Activated naive CD4-positive, alpha-beta T cell treated with anti-CD3 and anti-CD28 coated beads, Interleukin-2, amount 50 U/mL, for 16 hours (primary cell): ENCODE measurements at regions not wholly inside any gene's neighbourhood (a gene's known extent, or its start where the extent isn't known, plus 50 kb on each side); places are given as distances from the start of the nearest gene placed in this dataset.

ENCODE experiments used
- DNase-seq: peaks from one replicate; pipeline ENCODE4 v3.0.0-alpha.2; 2020

GRCh38 chr3:36201546-36201945 lies 178.8 kb upstream of the STAC start:
- no peak for DNase-seq

GRCh38 chr3:36206956-36207580 lies 173.2 kb upstream of the STAC start:
- DNase-seq, result no peak

GRCh38 chr3:36210840-36211651 lies 169.3 kb upstream of the STAC start:
- no peak for DNase-seq

GRCh38 chr3:36211652-36211999 lies 168.7 kb upstream of the STAC start:
- DNase-seq, result no peak

DNA sequence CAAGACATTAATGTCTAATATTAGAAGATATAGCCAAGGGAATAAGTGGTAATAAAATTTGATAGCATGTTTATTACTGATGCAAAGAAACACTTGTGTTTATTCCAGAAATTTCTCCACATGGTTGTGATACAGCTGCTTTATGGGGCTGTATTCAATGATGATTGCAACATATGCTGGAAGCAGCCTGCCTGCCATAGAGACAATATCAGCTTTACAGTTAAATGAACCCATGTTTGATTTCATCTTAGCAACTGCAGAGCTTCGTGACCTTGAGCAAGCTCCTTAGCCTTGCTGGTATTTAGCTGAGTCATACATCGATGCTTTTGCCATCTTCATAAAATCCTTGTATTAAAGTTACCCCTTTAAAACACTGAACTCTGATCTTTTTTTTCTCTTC lies 168.1 kb upstream of the STAC start:
- DNase-seq, result no peak

DNA sequence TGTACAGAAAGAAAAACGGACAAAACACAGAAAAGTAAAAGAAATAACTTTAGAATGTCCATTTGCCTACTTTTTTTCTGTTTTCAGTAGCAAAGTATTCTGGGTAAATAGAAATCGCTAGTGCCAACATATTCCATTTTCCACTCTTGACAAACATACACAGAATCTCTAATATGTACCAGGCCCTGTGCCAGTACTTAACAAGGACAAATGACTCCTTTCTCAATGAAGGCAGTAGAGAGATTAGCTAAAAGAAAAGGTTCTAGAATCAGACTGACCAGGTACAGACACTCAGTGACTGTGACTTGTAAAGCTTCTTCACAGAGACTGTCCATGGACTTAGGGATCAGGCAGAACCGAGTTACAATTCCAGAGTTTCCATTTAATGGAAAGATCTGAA lies 165.8 kb upstream of the STAC start:
- DNase-seq, result no peak

- DNase-seq, result no peak
Measured at GRCh38 chr3:36215241-36215640, 165.1 kb upstream of the STAC start.

DNA sequence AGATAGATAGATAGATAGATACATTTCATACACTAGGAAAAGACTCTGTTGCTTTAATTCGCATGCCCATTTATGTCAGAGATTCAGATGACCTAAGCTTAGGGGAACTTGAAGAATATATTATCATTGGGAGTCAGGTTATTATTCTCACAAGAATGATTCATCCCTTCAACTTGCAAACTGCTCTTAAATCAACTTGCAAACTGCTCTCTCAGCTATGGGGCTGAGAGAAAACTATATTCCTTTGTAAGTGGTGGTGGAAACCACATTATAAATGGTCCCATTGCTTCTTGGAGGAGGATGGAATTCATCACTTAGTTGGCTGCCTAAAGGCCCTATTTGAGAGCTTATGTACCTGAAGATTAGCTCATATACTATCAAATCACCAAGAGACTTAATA lies 160.9 kb upstream of the STAC start:
- no peak for DNase-seq

DNA sequence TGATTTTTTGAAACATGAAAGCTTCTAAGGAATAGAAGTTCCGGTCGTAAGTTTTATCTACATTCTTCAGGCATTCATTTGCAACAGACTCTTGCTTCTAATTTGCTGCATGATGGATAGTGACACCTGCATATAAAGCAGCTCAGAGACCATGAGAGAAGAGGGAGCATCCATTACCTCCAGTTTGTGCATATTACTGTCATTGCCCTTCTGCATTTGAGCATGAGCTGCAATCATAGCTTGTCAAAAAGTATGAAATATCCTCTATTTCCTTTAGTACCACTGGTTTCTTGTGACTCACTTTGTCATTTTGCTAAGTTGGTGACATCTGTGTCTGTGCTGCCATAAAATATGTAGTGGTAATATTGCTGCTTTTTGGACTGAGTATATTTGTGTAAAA lies 160.1 kb upstream of the STAC start:
- DNase-seq, result no peak

DNA sequence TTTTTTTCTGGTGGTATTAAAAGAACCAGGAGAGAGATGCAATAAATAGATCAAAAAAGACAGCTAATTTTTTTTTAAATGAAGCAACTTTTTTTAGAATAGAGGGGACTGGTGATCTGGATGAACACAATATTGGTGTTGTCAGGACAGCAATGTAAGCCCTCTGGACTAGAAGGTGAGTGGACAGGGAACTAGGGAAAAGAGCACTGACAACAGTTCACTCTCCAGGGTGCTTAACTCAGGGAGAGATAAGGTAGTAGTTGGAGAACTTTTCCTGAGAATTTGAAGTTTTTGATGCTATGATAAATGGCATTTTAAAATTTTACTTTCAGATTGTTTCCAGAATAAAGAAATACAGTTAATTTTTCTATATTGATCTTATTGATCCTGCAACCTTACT lies 158.3 kb upstream of the STAC start:
- DNase-seq, result no peak

DNA sequence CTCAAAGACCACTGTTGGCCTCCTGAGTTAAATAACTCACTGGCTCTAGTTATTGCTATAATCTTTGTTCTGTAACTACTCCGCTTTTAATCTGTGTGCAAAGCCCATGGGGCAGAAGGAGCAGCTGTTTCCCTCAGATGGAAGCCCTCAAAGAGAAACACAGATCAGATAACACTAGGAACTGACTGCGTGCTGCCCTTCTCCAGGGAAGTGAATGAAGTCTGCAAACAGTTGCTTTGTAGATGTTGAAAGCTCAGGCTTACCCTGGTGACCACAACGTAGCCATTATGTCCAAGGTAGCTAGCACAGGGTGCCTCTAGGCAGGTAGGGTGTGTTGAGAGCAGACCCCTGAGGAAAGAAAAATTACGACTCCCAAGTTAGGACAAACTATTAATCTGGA lies 152.3 kb upstream of the STAC start:
- DNase-seq, result no peak

GRCh38 chr3:36229496-36229895 lies 150.8 kb upstream of the STAC start:
- DNase-seq, result no peak

DNA sequence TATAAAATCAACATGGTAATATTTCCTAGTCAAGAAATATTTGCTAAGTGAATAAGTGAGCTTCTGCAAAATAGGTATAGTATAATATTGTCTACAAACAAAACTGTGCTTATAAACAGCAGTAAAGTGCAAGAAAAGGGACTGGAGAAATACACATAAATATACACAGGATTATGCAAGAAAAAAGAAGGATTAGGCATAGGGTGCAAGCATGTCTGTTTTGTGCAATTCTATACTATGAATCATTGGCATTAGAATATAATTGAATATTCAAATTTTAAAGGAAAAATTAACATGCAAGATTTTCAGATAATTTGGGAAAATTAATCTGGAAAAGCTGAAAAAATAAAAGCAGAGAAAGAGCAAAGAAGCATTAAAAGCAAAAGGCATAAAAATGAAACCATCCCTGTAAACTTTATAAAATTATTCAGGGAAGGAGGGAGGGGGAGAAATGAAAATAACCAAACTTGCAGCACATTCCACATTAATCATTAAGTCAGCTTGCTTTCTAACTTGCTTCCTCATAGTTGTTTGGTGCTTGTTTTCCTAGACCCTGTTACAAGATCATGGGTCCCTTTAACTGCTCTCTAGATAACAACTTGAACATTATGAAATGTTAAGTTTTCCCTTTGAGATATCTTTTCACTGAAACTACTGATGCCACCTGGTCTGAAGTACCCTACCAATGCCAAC lies 147.4 kb upstream of the STAC start:
- DNase-seq, result no peak

- no peak for DNase-seq
Measured at GRCh38 chr3:36244728-36245127, 135.6 kb upstream of the STAC start.

DNA sequence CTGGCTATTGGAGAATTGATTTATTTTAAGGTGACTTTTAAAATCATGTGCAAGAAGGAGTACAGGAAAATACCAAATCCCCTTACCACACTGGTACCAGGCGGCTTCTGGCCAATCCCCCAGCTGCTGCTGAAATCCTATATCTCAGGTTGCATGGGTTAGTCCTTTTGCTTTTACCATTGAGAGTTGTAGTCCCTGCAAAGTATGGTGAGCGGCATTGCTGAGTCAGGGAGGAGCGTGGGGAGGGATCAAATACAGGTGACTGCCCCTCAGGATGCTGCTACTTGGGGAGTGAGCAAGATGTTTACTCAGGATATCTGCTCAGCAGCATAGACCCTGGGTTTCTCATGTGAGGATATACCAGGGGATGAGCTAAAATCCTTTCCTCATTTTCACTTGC lies 131.9 kb upstream of the STAC start:
- DNase-seq, result no peak

DNA sequence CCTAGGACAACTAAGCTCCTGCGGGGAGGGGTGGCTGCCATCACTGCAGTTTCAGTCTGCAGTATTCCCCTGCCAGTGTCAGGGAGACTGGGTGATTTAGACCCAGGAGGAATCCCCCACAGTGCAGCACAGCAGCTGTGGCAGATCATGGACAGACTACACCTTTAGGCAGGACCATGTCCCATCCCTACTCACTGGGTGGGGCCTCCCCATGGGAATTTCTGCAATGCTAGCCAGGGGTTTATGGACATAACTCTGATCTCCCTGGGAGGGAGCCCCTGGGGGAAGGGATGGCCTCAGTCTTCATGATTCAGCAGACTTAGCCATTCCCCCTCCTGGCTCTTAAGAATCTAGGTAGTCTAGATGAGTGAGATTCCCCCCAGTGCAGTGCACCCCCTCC lies 130.1 kb upstream of the STAC start:
- no peak for DNase-seq

DNA sequence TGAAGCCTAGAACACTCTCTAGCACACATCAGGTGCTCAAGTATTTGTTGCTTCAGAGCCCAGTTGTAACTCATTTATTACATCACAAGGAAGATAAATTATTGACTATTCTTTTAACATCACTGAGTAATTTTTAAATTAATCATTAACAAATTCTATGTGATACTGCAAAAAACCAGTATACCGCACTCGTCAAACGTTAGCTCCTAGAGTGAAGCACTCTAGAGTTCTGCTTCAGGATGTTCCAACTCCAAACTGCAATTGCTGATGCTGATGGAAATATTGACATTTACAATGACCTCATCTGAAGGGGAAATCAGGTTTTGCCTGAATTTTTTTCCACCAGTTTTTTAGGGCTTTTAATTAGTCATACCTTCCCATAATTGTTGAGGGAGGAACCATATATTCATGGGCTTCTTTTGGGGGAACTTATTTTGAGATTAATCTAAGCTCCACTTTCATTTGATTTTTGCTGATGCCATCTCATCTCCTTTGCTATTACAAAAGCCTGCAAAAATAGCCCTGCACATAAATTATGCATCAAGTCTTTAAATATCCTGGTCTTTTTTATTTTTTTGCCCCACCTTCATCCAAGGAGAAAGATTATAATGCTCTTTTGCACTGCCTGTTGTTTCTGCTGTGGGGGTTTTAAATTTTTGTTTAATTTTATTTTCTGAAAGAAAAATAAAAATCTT lies 123.0 kb upstream of the STAC start:
- no peak for DNase-seq

GRCh38 chr3:36258421-36258820 lies 121.9 kb upstream of the STAC start:
- DNase-seq, result no peak

DNA sequence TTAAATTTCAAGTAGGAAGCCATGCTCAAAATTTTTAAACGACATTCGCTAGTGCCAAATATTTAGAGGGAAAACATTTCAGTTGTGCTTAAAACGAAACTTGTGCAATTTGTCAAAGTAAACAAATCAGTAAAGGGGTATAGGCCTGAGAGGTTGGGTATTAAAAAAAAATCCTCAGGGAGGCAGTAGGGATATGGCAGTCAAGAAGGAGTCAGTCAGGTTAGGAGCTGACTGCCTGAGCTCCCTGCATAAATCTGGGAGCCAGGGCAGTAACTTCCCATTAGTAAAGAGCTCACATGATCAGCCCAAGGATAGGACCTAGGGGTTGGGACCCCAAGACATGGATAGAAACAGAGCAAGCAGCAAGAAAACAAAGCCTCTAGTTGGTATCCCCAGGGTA lies 120.7 kb upstream of the STAC start:
- DNase-seq, result no peak

DNA sequence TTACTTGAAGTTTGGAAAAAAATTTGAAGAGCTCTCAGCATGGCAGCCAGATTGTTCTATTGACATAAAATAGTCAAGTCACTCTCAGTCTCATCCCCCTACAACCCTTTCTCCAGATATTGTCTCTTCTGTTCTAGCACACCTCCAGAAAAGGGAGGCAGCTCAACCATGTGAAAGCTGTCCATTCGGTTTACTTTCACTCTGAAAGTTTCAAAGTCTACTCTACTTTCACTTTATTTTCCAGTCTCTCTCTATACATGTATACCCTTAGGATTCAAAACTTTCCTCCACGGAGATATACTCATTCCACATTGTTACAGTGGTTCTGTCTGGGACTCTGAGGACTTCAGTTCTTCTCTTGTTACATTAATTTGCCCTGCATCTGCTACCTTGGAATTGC lies 111.0 kb upstream of the STAC start:
- DNase-seq, result no peak

DNA sequence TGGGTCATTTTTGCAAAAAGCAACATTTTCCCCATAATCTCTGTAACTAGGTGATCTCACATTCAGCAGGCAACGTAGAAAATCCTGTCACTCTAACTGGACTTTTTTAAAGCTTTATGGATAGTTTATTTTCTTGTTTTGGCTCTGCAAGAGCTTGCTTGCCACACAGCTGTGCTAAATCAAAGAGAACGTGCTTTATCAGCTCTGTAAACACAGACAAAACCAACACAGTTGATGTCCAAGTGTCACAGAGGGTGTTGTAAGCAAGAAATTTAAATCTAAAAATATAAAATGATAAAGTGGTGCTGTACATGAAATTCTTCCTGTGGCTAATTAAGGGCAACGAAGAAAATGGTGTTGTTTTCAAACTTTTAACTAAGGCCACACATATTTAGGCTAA lies 97.5 kb upstream of the STAC start:
- no peak for DNase-seq

DNA sequence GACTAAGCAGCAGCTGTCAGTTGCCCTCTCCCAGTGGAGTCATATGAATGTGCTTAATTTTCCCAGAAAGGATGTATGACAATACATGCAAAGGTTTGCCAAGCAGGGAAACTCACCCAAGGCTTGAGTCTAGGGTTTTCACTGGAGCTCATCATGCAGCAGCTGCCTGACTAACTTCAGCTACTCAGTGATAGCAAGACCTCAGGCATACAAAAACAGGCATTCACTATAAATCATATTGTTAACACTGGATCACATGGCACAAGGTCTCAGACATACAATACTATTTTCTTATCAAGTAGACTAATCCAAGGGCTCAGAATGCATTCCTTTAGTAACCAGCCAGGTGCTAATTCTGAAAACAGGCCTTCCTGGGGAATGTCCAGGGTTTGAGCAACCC lies 85.0 kb upstream of the STAC start:
- no peak for DNase-seq

- DNase-seq, result no peak
Measured at GRCh38 chr3:36297195-36297594, 83.1 kb upstream of the STAC start.

- DNase-seq, result no peak
Measured at GRCh38 chr3:36298188-36298587, 82.1 kb upstream of the STAC start.
